ENCODE measurements at regions not wholly inside any gene's neighbourhood (a gene's known extent, or its start where the extent isn't known, plus 50 kb on each side); places are given as distances from the start of the nearest gene placed in this dataset.
A peak's percentile ranks its signal among the peaks of the same experiment; 100 is the strongest.
"Not testable (repeated sequence)": the region's sequence is repeated elsewhere in the genome, so short reads cannot be mapped to it uniquely, and the experiment has no call there.

- not testable (repeated sequence) for H3K9me3 Mint-ChIP-seq; DNase-seq; H3K36me3 Mint-ChIP-seq (ENCODE audit: low read depth); H3K4me3 Mint-ChIP-seq; H3K4me1 Mint-ChIP-seq; H3K27ac Mint-ChIP-seq; H3K27me3 Mint-ChIP-seq (ENCODE audit: low read depth, poor library complexity)
Observed at GRCh38 chr12:14032191-14032590, 50.8 kb upstream of the GRIN2B start.

DNA sequence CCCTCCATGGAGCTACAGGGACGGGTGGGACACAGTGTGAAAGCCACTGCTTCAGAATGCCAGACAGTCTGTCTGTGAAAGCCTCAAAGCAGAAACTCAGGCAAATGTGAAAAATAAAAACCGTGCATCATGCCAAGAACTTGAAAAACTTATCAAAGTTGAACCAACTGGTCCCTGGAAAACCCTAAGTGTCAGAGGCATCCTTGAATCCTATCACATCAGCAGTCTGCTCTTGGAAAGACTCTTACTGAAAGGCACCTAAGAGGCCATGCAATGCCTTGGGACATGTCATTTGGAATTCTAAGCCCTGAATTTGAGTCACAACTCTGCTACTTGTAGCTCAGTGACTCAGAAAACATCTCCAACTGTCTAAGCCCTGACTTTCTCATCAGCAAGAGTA is 62.4 kb upstream of the GRIN2B start:
- H3K4me3 Mint-ChIP-seq: no peak overlapping the region
- H3K27ac Mint-ChIP-seq: no peak overlapping the region
- H3K4me1 Mint-ChIP-seq: no peaks in the 10 kb centered on the region
- no peak for TF ChIP-seq CTCF (IDR thresholded peaks at IDR 0.05)
- H3K36me3 Mint-ChIP-seq (ENCODE audit: low read depth): no peaks in the 10 kb centered on the region
- H3K27me3 Mint-ChIP-seq (ENCODE audit: low read depth, poor library complexity): peaks cover 9% of the 10 kb centered on the region
- DNase-seq: no peak
- H3K9me3 Mint-ChIP-seq: peaks cover 23% of the 10 kb centered on the region

GRCh38 chr12:14048941-14049545 is 67.6 kb upstream of the GRIN2B start:
- Mint-ChIP-seq H3K27me3 (ENCODE audit: low read depth, poor library complexity) (peaks cover 3% of the 10 kb centered on the region), H3K27ac (no peak overlapping the region), H3K36me3 (ENCODE audit: low read depth) (no peaks in the 10 kb centered on the region), H3K9me3 (no peaks in the 10 kb centered on the region), H3K4me1 (no peaks in the 10 kb centered on the region), H3K4me3 (no peak overlapping the region)
- no peak for DNase-seq
- no peak for TF ChIP-seq CTCF (IDR thresholded peaks at IDR 0.05)

GRCh38 chr12:14057895-14058294 is 76.5 kb upstream of the GRIN2B start:
- H3K27ac Mint-ChIP-seq: no peak overlapping the region
- H3K36me3 Mint-ChIP-seq (ENCODE audit: low read depth): no peaks in the 10 kb centered on the region
- no peaks in the 10 kb centered on the region for H3K9me3 Mint-ChIP-seq
- H3K27me3 Mint-ChIP-seq (ENCODE audit: low read depth, poor library complexity): no peaks in the 10 kb centered on the region
- no peak for DNase-seq
- no peak for TF ChIP-seq CTCF (IDR thresholded peaks at IDR 0.05)
- H3K4me3 Mint-ChIP-seq: no peak overlapping the region
- H3K4me1 Mint-ChIP-seq: peaks cover 9% of the 10 kb centered on the region

DNA sequence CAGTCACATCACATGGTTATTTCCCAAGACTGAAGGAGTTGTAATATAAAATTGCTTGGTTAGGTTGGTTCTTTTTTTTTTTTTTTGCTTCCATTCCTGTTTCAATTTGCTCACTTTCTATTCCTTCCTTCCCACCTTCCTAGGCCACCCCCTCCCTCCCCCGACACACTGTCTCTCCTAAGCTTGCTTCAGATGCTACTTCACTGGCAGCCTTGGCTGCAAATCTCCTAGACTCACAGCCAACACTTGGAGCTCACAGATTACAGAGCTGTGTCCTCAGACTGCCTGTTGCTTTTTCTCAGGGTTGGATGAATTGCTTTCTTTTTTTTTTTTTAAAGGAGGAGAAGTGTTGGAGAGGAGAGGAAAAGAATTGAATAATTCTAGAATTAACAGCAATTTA is 77.3 kb upstream of the GRIN2B start:
- H3K36me3 Mint-ChIP-seq (ENCODE audit: low read depth): no peaks in the 10 kb centered on the region
- no peak for TF ChIP-seq CTCF (IDR thresholded peaks at IDR 0.05)
- H3K27ac Mint-ChIP-seq: no peak overlapping the region
- no peaks in the 10 kb centered on the region for H3K27me3 Mint-ChIP-seq (ENCODE audit: low read depth, poor library complexity)
- H3K4me3 Mint-ChIP-seq: no peak overlapping the region
- DNase-seq: no peak
- peaks cover 9% of the 10 kb centered on the region for H3K4me1 Mint-ChIP-seq
- H3K9me3 Mint-ChIP-seq: no peaks in the 10 kb centered on the region

DNA sequence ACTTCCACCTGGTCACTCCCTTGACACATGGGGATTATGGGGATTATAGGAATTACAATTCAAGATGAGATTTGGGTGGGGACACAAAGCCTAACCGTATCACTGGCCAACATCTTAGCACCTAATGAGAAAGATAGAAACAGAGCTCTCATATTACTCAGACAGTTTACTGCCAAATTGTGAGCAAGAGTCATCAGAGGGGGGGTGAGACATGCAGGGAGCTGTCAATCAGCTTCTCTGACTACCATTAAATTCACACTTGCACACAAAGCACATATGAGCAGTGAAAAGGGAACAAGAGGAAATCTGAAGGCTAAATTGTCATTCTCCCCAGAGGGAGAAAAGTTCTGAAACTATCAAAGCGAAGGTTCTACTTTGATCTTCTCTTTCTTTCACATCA is 78.1 kb upstream of the GRIN2B start:
- peak overlapping the region; percentile 24 for H3K27ac Mint-ChIP-seq
- H3K4me3 Mint-ChIP-seq: no peak overlapping the region
- H3K9me3 Mint-ChIP-seq: no peaks in the 10 kb centered on the region
- no peaks in the 10 kb centered on the region for H3K36me3 Mint-ChIP-seq (ENCODE audit: low read depth)
- H3K27me3 Mint-ChIP-seq (ENCODE audit: low read depth, poor library complexity): no peaks in the 10 kb centered on the region
- no peak for DNase-seq
- peaks cover 9% of the 10 kb centered on the region for H3K4me1 Mint-ChIP-seq
- TF ChIP-seq CTCF (IDR thresholded peaks at IDR 0.05): no peak
